SK-N-SH (cell line): ENCODE measurements at regions not wholly inside any gene's neighbourhood (a gene's known extent, or its start where the extent isn't known, plus 50 kb on each side); places are given as distances from the start of the nearest gene placed in this dataset.

ENCODE experiments used
- CTCF ChIP-seq: fragments of 200-600 bp; sonication (generic); IDR thresholded peaks from 2 replicates; pipeline ENCODE4 v1.6.1; 2017; ENCODE audit warnings: antibody characterized with exemption, mild to moderate bottlenecking, moderate library complexity
- FOSL2 ChIP-seq: IDR thresholded peaks from 2 replicates; pipeline ENCODE4 v1.4.0; 2012; ENCODE audit warnings: low read depth, mild to moderate bottlenecking, moderate library complexity, borderline replicate concordance
- REST ChIP-seq: IDR thresholded peaks from 2 replicates; pipeline ENCODE4 v1.6.1; 2012; ENCODE audit warnings: mild to moderate bottlenecking, low read depth, low read length, moderate library complexity
- TAF1 ChIP-seq: IDR thresholded peaks from 2 replicates; pipeline ENCODE4 v1.6.1; 2012; ENCODE audit warnings: low read depth, mild to moderate bottlenecking, low read length, moderate library complexity, borderline replicate concordance
- TCF12 ChIP-seq: IDR thresholded peaks from 2 replicates; pipeline ENCODE4 v1.4.0; 2012
- TEAD4 ChIP-seq: IDR thresholded peaks from 2 replicates; pipeline ENCODE4 v1.4.0; 2012; ENCODE audit warnings: mild to moderate bottlenecking, borderline replicate concordance; ENCODE audit not compliant: insufficient read depth
- ZBTB33 ChIP-seq: IDR thresholded peaks from 2 replicates; pipeline ENCODE4 v1.4.0; 2012; ENCODE audit warnings: low read depth, borderline replicate concordance
- TF ChIP-seq, protein P1 (sequence below): IDR thresholded peaks from 2 replicates; pipeline ENCODE4 v1.4.0; 2012; ENCODE audit warnings: low read depth, borderline replicate concordance

DNA sequence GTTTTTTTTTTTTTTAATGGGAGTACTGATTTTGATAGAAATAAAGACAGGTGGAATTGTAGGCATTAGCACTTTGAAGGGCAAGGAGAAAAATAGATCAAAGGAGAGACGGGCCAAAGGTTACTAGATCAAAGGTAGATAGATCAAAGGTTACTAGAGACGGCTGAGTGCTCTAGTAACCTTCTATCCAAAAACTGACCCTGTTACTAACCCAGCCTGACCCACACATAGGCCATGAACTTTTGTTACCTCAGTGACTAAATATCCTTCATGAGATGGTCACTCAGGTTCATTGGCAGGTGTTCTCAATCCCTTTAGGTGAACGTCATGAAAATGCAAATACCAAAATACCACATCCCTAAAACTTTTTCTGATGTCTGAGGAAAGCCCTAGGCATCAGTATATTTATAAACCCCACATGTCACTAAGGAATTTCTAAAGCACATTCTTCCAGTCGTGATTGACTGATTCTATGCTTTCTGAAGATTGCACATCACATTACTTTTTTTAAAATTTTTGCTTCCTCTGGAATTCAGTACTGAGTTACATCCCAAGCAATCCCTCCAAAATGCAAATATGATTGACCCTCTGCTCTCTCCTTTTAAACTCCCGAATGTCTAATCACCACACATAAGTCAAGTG is 772.7 kb downstream of the BRINP1 start:
- no peak for TF ChIP-seq CTCF
- no peak for TF ChIP-seq TEAD4
- TF ChIP-seq, protein P1, sequence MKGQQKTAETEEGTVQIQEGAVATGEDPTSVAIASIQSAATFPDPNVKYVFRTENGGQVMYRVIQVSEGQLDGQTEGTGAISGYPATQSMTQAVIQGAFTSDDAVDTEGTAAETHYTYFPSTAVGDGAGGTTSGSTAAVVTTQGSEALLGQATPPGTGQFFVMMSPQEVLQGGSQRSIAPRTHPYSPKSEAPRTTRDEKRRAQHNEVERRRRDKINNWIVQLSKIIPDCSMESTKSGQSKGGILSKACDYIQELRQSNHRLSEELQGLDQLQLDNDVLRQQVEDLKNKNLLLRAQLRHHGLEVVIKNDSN, result no peak
- TF ChIP-seq REST, result no peak
- TF ChIP-seq FOSL2, result no peak
- TF ChIP-seq ZBTB33, result no peak
- TF ChIP-seq TAF1, result no peak
- no peak for TF ChIP-seq TCF12
